HG02642 (cell line): ENCODE measurements at regions not wholly inside any gene's neighbourhood (a gene's known extent, or its start where the extent isn't known, plus 50 kb on each side); places are given as distances from the start of the nearest gene placed in this dataset.

Source experiments
- ATAC-seq: cut with Tn5 transposase; IDR thresholded peaks from one replicate; pipeline ENCODE4 v1.9.1; 2021; ENCODE audit warnings: mild to moderate bottlenecking; ENCODE audit not compliant: unreplicated experiment, poor library complexity

DNA sequence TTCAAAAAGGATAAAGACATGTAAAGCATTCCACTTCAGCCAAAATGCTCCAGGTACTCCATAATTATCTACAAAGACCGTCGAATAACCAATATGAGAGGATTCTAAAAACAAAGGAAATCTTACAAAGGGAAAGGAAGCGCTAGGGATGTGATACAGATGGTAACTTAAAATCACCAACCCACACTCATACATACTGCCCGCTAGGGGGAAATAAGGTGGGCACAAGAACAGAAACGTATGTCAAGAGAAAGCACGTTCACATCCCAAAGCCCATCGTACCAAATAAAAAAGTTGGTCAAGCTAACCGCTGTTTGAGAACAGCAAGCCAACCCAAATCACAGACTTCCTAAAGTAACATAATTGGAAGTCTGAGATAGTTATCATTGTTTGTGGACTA lies 429.4 kb downstream of the SHQ1 start:
- no peak for ATAC-seq

DNA sequence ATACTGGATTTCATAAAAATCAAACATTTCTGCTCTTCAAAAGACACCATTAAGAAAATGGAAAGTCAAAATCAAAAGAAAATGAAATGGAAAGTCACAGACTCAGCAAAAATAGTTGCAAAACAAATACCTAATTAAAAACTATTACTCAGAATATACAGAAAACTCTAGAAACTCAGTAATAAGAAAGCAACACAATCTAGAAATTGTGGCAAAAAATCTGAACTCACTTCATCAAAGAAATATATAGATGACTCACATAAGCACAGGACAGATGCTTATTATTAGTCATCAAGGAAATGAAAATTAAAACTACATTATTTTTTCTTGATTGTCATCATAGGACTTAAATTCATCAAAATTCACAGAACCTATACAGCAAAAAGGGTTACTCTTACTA lies 430.0 kb downstream of the SHQ1 start:
- no peak for ATAC-seq

DNA sequence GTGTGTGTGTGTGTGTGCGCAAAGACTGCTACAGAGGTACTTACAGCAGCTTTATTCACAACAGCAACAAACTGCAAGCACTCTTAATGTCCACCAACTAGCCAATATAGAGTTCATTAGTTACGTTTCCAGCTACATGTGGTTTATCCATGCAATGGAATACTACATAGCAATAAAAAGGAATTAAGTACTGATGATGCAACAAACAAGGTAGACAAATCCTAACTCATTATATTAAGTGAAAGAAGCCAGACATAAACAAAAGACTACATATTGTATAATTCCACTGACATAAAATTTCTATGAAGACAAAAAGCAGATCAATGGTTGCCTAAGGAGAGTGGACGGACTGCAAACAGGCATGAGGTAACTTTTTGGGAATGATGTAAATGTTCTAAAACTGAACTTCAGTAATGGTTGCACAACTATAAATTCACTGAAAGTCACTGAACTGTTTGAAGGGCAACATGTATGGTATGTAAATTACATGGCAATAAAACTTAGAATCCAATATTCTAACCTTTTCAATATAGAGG lies 433.7 kb downstream of the SHQ1 start:
- ATAC-seq: no peak

DNA sequence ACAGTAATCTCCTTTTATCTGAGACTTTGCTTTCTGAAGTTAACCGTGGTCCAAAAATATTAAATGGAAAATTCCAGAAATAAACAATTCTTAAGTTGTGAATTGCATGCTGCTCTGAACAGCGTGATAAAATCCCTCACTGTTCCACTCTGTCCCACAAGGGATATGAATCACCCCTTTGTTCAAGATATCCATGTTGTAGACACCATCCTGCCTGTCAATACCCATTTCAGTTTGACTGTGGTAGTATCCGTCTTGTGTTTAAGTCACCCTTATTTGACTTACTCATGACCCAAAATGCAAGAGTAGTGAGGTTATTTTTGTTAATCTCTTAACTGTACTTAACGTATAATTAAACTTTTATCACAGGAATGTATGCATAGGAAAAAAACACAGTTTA lies 435.0 kb downstream of the SHQ1 start:
- ATAC-seq: no peak

DNA sequence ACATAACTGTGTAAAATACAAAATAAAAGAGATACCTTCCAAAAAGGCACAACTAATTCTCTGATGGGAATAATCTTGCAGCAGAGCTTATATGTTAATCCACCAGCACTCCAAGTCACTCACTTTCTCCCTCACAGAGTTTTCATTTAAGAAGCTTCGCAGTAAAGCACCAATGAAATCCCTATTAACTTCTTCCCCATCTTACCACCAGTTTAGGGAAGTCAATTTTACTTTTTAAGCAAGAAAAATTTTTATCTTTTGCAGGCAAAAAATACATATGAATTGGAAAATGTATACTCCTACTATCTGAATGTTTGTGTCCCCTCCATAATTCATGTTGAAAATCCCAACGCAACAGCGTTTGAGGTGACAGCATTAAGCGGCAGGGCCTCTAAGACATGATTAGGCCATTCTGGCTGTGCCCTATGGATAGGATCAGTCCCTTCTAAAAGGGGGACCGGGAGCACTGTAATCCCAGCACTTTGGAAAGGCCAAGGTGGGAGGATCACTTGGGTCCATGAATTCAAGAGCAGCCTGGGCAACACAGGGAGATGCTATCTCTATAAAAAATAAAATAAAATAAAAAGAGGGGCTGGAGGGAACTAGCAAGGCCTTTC lies 435.8 kb downstream of the SHQ1 start:
- no peak for ATAC-seq

DNA sequence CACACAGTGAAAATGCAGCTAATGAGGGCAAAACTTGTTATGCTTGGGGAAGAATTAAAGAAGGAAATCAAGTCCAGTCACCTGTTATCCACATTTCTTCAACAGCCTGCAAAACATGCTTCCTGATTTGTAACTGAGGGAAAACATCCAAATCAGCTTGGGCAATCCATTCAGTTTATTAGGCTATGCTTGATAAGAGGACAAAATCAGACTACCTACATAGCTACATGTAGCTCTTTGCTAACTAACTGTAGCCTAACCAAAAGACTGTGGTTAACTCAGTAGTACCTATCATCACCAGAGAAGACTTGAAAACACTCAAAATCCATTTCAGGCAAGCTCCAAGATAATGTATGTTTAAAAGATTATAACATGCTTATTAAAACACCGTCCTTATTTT lies 436.4 kb downstream of the SHQ1 start:
- no peak for ATAC-seq

DNA sequence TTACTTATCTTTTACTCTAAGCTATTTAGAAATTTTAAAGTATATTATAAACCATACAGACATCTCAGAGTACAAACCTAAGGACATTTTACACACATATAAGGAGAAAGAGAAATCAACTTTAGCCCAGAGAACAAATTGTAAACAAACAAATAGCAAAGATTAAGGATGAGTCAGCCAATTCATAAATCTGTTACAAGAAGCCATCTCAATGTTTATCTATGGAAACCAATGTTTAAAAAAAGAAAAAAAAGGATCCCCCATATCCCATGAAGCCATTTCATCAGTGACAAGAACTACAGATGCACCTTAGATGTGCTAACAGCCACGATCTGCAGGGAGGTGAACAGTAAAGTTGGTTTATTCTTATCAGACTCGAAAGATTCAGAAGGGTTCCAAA lies 437.1 kb downstream of the SHQ1 start:
- no peak for ATAC-seq

DNA sequence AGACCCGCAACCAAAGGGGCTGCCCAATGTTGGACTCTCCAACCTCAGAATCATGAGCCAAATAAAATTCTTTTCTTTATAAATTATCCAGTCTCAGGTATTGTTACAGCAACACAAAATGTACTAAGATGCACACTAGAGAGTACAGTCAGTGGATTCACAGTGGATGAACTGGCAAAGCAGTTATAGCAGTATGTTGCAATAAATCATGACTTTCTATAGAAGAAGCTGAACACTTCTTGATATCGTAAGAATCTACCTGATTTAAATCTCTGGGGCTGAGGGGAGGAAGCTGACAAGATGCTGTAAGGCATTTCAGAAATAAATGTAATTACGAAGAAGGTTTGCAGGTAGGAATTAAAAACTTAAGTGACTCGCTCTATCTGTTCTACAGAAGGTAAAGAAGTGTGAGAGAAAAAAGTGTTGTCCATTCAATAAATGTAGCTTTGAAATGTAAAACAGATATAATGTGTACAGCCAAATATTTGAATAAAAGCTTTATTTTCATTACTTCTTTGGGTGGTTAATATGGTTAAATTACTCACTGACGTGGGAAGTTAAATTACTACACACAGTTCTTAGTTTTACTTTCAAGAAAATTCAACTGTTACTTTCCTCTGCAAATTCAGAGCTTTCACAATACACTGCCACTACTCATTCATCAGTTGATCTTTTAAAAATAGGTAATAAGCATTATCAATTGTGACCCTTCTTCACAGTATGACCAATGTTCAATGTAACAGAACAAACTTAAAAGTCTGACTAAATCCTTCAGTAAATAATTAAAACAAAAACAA lies 439.1 kb downstream of the SHQ1 start:
- ATAC-seq: no peak

DNA sequence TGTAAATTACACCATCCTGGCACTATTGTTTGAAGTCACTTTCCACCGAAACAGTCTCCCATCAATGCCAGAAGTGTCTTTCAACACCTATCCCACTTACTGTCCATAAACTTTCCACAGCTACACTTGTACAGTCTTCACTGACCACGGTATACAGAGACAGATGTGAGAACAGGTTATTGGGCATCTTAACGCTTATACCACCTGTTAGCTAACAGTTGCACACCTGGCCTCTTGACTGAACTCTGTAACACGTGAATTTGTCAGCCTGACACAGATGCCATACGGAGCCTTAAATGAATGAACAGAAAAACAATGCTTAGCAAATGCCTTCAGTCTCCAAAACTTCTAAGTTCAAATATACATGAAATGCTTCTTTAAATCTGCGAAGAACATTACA lies 440.5 kb downstream of the SHQ1 start:
- ATAC-seq: no peak

DNA sequence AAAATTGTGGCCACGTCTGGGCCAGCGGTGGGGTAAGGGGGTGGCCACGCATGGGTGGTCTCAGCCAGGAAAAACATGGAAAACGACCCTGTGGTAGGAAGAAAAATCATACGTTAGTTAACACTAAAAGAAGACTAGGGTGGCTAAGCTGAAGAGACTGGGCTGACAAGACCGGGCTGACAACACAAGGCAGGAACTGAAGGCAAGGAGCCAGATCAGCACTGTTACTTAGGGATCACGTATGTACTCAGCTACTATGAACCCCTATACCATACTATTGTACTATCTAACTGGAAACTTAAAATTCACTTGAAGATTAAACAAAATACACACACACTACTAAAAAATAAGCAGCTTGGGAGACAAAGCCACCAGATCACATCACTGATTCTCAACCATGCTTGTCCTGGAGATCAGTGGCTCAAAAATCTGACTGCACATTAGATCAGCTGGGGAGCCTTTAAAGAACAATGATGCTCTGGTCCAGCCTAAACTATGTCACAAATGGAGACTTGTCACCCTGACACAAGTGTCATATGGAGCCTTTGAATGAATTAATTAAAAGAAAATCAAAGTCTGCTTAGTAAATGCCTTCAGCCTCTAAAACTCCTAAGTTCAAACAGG lies 442.2 kb downstream of the SHQ1 start:
- ATAC-seq: no peak

DNA sequence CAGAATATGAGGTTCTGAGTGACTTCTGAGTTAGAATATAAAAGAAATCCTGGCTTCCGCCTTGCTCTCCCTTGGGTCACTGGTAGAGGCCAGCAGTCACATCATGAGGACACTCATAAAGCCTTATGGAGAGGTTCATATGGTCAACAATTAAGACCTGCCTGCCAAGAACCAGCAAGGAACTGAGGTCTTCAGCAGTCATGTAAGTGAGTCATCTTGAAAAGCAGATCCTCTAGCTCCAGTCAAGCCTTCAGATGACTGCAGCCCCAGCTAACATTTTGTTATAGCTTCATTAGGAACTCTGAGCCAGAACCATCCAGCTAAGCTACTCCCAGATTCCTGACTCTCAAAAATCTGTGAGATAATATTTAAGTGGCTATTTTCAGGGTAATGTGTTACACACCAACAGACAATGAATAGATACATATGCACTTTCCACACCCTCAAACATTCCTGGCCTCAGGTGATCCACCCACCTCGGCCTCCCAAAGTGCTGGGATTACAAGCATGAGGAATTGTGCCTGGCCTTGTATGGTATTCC lies 447.2 kb downstream of the SHQ1 start:
- no peak for ATAC-seq

DNA sequence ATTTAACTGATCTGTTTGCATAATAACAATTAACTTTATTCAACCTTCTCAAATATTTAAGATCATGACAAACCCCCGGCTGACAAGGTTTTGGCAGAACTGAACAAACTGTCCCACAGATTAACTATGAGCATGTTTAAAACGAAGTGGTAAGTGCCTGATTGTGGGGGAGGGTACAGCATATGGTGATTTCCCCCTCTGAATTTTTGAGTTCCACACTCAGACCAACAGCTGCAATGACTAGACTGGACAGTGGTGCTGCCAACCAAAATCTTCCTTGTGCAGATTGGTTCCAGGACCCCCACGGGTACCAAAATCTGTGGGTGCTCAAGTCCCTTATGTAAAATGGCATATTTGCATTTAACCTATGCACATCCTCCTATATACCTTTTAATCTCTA lies 449.5 kb downstream of the SHQ1 start:
- no peak for ATAC-seq

DNA sequence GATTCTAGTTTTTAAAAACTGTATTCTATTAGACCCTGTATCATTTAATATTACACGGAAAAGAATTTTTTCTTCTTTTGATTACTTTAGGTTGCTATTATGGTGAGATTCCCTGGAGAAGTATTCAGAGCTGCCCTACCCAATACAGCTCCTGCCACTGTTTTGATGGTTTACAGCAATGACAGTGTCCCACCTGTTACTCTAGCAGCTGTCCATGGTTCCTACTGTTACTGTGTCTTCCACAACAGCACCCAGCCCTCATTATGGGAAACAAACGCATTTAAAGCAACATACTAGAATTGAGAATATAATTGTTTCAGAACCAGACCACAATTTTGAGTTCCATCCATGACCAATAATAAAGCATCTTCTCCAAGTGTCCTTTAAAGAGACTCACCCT lies 450.7 kb downstream of the SHQ1 start:
- ATAC-seq: no peak

DNA sequence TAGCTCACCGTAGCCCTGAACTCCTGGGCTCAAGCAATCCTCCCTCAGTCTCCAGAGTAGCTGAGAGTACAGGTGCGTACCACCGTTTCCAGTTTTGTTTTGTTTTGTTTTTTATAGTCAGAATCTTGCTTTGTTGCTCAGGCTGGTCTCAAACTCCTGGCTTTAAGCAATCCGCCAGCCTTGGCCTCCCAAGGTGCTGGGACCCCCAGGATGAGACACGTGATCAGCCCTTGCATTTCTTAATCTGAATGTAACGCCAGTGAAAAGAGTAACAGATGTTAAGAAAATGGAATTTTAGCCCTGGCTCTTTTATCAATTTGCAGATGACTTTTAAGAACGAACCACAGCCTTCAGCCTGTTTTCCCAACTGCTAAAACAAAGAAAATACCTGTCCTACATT lies 451.3 kb downstream of the SHQ1 start:
- ATAC-seq: no peak

DNA sequence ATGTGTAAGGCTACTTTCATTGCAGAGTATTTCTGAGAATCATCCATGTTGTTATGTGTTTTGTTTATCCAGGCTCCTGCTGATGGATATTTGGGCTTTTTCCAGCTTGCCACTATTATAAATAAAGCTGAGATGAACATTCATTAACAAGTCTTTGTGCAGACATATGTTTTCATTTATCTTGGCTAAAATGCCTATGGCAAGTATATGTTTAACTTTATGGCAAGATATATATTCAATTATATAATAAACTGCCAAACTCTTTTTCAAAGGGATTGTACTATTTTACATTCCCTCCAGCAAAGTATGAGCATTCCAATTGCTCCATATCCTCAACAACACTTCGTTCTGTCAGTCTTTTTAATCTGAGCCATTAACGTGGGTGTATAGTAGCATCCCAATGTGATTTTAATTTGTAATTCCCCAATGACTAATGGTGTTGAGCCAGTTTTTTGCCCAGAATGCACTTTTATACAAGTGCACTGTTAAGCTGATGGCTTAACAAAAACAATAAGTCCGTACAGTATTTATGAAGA lies 452.4 kb downstream of the SHQ1 start:
- no peak for ATAC-seq

DNA sequence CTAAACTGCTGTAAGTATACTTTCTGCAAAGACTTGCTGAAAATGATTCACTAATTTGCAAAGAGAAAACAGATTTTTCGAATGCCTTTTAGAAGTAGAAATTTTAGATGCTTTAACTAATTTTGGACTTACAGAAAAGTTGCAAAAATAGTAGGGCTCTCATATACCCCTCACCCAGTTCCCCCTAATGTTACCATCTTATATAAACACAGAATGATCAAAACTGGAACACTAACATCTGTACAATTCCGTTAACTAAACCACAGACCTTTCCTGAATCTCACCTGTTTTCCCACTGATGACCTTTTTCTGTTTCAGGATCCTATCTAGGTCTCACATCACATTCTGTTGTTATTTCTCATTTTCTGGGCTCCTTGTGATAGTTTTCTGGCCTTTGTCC lies 454.8 kb downstream of the SHQ1 start:
- no peak for ATAC-seq

DNA sequence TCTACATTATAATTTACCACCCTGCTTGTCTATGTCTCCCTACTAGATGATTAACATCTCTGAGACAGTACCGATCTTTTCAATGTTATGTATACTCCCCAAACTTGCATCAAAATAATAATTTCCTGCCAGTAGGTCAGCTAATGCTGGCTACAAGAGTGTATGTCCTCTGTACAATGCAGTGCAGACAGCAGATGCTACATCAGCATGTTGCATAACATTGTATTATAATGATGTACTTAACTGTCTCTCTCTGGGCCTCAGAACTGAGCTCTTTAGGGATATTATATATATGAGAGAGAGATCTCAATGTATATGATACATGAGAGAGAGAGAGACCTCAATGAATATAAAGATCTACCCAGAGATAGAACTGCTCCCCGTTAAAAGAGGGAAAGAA lies 456.6 kb downstream of the SHQ1 start:
- ATAC-seq: no peak

DNA sequence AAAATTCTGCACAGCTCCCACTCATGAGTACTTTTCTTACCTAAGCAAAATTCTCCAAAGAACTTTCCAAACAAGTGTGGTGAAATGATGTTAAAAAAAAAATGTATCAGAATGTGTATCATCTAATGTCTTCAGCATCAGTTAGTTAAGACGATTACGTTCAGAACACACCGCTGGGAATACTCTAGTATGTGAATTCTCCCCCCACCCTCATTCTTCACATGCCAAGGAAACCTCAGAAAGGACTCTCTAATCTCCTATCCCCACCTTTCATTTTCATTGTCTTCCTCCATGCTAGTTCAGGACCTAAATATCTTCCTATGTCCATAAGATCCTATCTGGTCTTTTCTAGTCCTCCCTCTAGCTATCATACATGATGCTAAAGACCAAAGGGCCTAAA lies 457.4 kb downstream of the SHQ1 start:
- no peak for ATAC-seq

DNA sequence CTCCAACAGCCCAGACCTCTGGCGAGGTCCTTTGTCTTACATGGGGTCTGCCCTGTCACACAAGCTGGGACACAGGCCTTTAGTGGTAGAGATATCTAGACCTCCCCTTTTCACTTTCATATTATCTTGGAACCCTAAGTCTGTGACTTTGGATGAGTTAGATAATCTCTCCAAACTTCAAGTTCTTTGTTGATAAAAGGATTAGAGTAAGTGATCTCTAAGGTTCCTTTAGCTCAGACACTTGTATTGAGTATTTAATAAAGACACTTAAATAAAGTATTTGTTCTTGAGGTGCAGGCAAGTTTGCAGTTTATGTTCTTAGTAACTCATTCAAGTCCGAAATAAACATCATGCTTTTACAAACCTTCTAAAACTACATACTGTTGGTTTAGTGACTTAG lies 459.6 kb downstream of the SHQ1 start:
- ATAC-seq: no peak

DNA sequence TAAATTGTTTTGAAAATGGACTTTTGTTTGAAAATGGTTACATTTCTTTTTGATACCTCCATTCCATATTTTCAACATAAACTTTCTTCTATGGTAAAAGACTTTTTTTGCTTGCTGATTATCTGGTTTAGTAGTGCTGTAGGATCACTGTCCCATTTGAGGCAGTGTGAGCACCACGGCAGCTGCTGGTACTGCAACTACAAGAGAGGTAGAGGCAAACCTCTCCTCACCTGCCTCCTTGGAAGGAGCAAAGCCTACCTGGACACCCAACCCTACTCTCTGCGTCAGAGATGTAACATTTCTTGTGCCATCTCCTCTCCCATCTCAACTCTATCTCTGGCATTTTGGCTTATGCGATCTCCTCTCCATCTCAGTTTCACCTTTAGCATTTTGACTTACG lies 460.1 kb downstream of the SHQ1 start:
- no peak for ATAC-seq
